NCI-H446 treated with DMSO at 0.1 percent for 48 hours (cell line): ENCODE measurements at regions not wholly inside any gene's neighbourhood (a gene's known extent, or its start where the extent isn't known, plus 50 kb on each side); places are given as distances from the start of the nearest gene placed in this dataset.

Experiments
- DNase-seq: peaks from one replicate; lab custom pipeline; 2025; lab: John Stamatoyannopoulos, UW

- no peak for DNase-seq
These were observed 944.8 kb downstream of the DTWD2 start for GRCh38 chr5:118043531-118043930.

GRCh38 chr5:118042076-118042475 is 946.3 kb downstream of the DTWD2 start:
- DNase-seq = no peak

DNA sequence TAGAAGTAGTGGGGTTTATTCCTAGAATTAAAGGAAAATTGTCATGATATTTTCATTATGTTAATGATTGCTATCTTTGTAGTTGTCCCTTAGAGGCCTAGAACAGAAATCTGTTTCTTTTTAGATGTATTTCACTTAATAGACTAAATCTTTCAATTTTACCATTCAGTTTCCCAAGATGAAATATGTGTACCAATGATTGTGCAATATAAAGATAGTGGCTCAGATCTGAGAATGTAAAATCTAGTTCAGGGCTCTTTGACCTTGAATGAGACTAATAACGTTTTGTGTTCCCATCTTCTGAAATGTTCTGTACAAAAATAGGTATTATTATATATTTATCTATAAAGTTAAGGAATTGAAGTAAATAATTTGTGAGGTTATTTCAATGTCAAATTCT is 947.9 kb downstream of the DTWD2 start:
- DNase-seq = no peak

- DNase-seq = no peak
These were observed 954.5 kb downstream of the DTWD2 start for GRCh38 chr5:118033686-118034338.

DNA sequence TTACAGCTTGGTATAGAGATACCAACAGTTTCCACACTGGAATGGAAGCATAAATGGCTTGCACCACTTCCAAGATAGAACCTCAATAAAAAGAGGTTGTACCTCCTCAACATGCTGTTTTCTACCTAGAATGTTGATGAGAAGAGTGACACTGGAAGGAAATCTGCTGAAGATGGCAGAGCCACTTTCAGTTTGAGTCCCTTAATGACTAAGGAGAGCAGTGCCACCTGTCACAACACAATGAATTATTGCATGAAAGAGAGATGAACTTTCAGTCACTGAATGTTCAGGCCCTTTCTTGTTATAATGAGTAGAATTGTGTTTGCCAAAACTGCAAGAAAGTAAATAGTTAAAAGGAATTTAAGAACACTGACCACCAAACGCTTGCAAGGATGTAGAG is 958.5 kb downstream of the DTWD2 start:
- DNase-seq = no peak

DNA sequence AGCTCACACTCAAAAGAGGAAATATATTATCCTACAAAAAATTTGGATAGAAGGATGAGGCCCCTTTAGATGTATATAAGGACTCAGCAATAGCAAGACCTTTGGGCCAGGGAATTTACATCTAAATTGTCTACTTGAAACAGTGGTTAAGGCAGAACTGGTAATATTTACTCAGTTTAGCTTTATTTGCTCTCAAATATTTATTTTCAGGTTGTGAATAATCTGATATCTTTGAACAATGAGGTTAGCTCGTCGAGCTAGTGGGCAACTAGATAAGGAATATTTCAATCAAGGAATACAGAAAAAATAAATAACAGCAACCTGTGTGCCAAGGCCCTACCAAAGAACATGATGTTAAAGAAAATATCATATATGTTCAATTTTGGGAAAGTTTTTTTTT is 966.3 kb downstream of the DTWD2 start:
- no peak for DNase-seq

GRCh38 chr5:118017536-118017935 is 970.8 kb downstream of the DTWD2 start:
- DNase-seq = no peak

DNA sequence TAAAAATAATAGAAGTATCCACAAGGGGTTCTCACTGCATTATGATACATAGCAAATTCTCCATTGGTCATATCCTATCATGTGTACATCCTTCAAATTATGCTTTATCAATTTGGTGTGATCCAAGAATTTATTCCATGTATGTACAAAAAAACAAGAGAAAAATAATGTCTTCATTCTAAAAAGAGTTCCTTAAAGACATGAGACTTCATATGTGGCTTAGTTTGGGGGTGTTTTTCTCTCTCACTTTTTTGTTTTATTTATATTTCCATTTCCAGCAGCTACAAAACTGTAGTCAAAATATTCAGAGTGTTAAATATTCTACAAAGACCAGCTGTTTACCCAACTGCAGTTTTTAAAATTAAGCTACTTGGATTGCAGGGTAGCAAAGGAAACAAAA is 972.0 kb downstream of the DTWD2 start:
- DNase-seq = no peak

- no peak for DNase-seq
These were observed 972.8 kb downstream of the DTWD2 start for GRCh38 chr5:118015511-118015910.

GRCh38 chr5:118009741-118010297 is 978.5 kb downstream of the DTWD2 start:
- DNase-seq = no peak

- peak; percentile 29 for DNase-seq
These were observed 979.6 kb downstream of the DTWD2 start for GRCh38 chr5:118008779-118009178.

- no peak for DNase-seq
These were observed 981.1 kb downstream of the DTWD2 start for GRCh38 chr5:118007262-118007661.

- no peak for DNase-seq
These were observed 982.1 kb downstream of the DTWD2 start for GRCh38 chr5:118006219-118006618.

DNA sequence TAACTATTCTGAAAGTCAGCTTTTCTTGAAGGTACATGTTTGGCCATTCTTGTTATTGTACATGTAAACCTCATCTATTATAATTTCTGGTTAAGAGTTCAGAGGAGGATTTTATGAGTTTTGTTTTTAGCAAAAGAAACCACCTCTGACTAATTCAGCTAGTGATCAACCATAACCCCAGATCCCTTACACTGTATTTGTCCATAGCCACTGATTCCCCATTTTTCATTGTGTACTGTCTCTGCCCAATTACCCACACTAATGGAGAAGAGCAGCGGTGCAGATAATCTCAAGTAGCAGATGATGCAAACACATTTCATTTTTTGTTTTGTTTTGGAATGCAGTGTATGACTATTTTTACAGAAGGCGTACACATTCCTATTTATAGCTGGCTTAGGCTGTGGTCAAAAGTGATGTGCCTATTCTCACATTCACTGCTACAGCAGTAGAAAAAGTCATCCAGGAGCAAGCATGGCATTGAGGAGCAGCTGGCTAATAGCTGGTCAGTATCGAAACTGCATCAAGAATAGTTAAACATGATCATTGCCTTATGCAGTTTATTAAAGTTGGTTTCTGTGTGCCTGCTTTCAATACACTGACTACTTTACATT is 988.3 kb downstream of the DTWD2 start:
- DNase-seq = peak; percentile 39

- no peak for DNase-seq
These were observed 1005.7 kb downstream of the DTWD2 start for GRCh38 chr5:117982691-117983090.

DNA sequence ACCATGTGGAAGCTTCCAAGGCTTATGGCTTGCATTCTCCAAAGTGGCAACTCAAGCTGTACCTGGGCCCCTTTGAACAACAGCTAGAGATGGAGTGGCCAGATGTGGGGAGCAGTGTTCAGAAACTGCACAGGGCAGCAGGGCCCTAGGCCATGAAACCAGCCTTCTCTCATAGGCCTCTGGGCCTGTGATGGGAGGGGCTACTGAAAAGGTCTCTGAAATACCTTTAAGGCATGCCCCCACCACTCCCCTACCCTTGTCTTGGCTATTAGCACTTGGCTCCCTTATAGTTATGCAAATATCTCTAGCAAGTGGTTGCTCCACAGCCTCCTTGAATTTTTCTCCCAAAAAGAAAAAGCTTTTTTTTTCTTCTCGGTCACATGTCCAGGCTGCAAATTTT is 1014.6 kb downstream of the DTWD2 start:
- DNase-seq = no peak

DNA sequence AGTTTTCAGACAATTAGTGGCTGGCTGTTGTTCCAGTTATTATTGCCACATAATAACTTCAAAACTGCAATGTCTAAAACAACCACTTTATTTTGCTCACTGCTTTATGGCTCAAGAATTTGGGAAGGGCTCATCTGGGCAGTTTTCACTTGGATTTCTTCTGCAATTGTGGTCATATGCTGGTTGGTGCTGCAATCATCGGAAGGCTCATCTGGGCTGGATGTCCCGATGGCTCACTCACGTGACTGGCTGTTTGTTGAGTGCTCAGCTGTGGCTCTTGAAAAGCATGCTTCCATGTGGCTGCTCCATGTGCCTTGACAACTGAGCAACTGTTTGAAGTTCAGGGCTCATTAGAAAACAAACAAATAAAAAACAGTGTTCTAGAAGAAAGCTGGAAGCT is 1032.5 kb downstream of the DTWD2 start:
- DNase-seq = no peak

GRCh38 chr5:117954331-117954730 is 1034.0 kb downstream of the DTWD2 start:
- DNase-seq = no peak

- no peak for DNase-seq
These were observed 1035.1 kb downstream of the DTWD2 start for GRCh38 chr5:117953272-117953671.

DNA sequence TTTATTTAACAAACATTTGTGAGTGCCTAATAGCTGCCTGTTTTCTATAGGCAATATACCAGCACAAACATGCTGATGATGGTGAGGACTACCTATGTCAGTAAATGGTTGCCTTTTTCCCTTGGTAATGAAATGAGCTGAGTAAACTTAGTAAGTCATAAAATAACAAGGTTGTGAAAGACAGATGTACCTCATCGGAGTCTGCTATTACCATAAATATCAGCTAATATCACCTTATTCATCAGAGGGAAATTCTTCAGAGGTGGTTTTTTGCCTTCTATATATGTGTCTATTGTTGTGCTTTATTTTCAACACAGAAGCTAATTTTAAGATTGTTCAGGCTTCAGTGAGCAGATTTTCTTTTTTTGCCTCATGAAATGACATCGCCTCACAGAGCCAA is 1040.5 kb downstream of the DTWD2 start:
- DNase-seq = no peak

- DNase-seq = no peak
These were observed 1041.2 kb downstream of the DTWD2 start for GRCh38 chr5:117947121-117947520.

DNA sequence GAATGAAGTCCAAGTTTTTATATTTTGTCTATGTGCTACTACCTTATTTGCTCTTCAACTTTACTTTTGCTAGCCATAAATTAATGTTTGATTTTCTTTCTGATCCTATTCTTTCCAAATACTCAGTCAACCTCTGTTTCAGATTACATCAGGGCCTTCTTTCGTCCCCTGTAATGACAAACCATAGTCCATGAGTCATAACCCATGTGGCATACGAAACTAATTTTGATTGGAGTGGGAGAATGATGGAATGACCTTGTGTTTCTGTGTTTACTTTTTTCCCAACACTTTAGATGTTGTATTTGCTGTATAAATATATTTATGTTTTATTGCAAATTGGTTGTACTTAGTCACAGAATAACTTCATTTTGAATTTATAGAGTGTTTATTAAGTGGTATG is 1043.1 kb downstream of the DTWD2 start:
- DNase-seq = no peak

GRCh38 chr5:117943541-117943940 is 1044.8 kb downstream of the DTWD2 start:
- no peak for DNase-seq
